ENCODE measurements at regions not wholly inside any gene's neighbourhood (a gene's known extent, or its start where the extent isn't known, plus 50 kb on each side); places are given as distances from the start of the nearest gene placed in this dataset.
A peak's percentile ranks its signal among the peaks of the same experiment; 100 is the strongest.

DNA sequence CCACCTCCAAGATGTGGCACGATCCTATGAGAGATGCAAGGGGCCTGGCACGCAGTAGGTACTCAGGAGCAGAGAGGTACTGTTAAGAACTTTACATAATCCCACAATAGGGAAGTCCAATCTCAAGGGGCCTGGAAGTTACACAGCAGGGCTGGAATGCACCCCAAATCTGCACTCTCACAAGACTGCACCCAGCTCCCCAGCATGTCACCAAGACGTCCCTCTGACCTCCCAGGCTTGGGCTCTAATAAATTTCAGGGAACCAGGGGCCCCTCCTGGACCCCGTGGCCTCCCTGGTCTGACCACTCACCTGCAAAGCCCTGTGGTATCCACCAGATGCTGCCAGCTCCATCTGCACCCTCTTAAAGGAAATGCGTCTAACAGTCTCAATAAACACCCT, 94.9 kb downstream of the OAT start:
- TF ChIP-seq EZH2 (IDR thresholded peaks at IDR 0.05; ENCODE audit: low read length, missing control alignments): no peak
- TF ChIP-seq, protein P1, sequence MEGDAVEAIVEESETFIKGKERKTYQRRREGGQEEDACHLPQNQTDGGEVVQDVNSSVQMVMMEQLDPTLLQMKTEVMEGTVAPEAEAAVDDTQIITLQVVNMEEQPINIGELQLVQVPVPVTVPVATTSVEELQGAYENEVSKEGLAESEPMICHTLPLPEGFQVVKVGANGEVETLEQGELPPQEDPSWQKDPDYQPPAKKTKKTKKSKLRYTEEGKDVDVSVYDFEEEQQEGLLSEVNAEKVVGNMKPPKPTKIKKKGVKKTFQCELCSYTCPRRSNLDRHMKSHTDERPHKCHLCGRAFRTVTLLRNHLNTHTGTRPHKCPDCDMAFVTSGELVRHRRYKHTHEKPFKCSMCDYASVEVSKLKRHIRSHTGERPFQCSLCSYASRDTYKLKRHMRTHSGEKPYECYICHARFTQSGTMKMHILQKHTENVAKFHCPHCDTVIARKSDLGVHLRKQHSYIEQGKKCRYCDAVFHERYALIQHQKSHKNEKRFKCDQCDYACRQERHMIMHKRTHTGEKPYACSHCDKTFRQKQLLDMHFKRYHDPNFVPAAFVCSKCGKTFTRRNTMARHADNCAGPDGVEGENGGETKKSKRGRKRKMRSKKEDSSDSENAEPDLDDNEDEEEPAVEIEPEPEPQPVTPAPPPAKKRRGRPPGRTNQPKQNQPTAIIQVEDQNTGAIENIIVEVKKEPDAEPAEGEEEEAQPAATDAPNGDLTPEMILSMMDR (conservative IDR thresholded peaks at IDR 0.05 in 1 of 2, IDR thresholded peaks at IDR 0.05 in 1 of 2; ENCODE audit: low read depth in 1 of 2, low read length in 2 of 2): no peak
- no peaks in the 10 kb centered on the region for H3K79me2 ChIP-seq (ENCODE audit: control insufficient read depth, insufficient read depth, low read length)
- no peaks in the 10 kb centered on the region for H3K27me3 ChIP-seq (ENCODE audit: control insufficient read depth, insufficient read depth, low read length)
- H3K27ac ChIP-seq (ENCODE audit: insufficient read depth, low read length): no peak overlapping the region
- no peak overlapping the region for H3K9ac ChIP-seq (ENCODE audit: insufficient read depth, low read length)
- no peaks in the 10 kb centered on the region for H4K20me1 ChIP-seq (ENCODE audit: control insufficient read depth, extremely low read depth, insufficient read depth, low read length)
- H2AFZ ChIP-seq (ENCODE audit: low read length): no peak overlapping the region
- DNase-seq (ENCODE audit: low read depth in 2 of 2): no peak
- H3K4me2 ChIP-seq (ENCODE audit: extremely low read depth, insufficient read depth, low read length): no peak overlapping the region
- no peaks in the 10 kb centered on the region for H3K36me3 ChIP-seq (ENCODE audit: control insufficient read depth, insufficient read depth, low read length)
- no peaks in the 10 kb centered on the region for H3K9me3 ChIP-seq (ENCODE audit: control insufficient read depth, insufficient read depth, low read depth, low read length)
- no peaks in the 10 kb centered on the region for H3K4me1 ChIP-seq (ENCODE audit: control insufficient read depth, extremely low read depth, insufficient read depth, low read length)
- H3K4me3 ChIP-seq (replicated peaks in 1 of 4; ENCODE audit: control extremely low read depth in 1 of 4, insufficient read depth in 1 of 4, low read depth in 3 of 4, low read length in 4 of 4): no peak overlapping the region

DNA sequence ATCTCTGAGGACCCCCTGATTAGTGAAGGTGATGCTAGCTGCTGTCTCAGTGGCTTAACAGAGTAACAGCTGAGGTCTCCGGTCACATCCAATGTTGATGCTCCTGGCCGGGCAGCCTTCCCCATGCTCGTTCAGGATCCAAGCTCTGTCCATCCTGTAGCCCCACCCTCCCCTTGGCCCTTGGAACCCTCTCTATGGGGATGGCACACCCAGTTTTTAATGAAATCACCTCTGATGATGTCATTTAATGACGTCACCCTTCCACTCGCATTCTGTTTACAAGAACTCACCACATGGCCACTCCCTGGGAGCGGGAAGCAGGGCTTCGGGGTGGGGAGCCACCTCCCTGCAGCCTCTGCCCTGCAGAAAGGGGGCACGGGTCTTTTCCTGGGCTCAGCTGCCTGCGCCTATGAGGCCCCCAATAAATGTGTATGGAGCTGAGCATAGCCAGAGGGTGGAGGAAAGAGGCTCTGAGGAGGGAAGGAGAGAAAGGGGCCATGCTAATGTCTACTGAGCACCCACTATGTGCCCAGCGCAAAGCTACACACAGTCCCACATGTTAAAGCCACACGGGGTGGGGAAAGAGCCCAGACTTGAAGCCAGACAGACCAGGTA, 95.5 kb downstream of the OAT start:
- no peak overlapping the region for H3K9ac ChIP-seq (ENCODE audit: insufficient read depth, low read length)
- H3K27ac ChIP-seq (ENCODE audit: insufficient read depth, low read length): no peak overlapping the region
- no peaks in the 10 kb centered on the region for H3K4me1 ChIP-seq (ENCODE audit: control insufficient read depth, extremely low read depth, insufficient read depth, low read length)
- peak in 1 of 2 donors; percentile 60 for DNase-seq (ENCODE audit: low read depth in 2 of 2)
- no peaks in the 10 kb centered on the region for H3K9me3 ChIP-seq (ENCODE audit: control insufficient read depth, insufficient read depth, low read depth, low read length)
- H3K27me3 ChIP-seq (ENCODE audit: control insufficient read depth, insufficient read depth, low read length): no peaks in the 10 kb centered on the region
- no peak overlapping the region for H2AFZ ChIP-seq (ENCODE audit: low read length)
- H3K79me2 ChIP-seq (ENCODE audit: control insufficient read depth, insufficient read depth, low read length): no peaks in the 10 kb centered on the region
- no peak overlapping the region for H3K4me3 ChIP-seq (replicated peaks in 1 of 4; ENCODE audit: control extremely low read depth in 1 of 4, insufficient read depth in 1 of 4, low read depth in 3 of 4, low read length in 4 of 4)
- no peaks in the 10 kb centered on the region for H4K20me1 ChIP-seq (ENCODE audit: control insufficient read depth, extremely low read depth, insufficient read depth, low read length)
- no peak overlapping the region for H3K4me2 ChIP-seq (ENCODE audit: extremely low read depth, insufficient read depth, low read length)
- H3K36me3 ChIP-seq (ENCODE audit: control insufficient read depth, insufficient read depth, low read length): no peaks in the 10 kb centered on the region
- TF ChIP-seq EZH2 (IDR thresholded peaks at IDR 0.05; ENCODE audit: low read length, missing control alignments): no peak

- H2AFZ ChIP-seq (ENCODE audit: low read length): no peak overlapping the region
Observed at GRCh38 chr10:124322191-124322980, 96.3 kb downstream of the OAT start.

More at GRCh38 chr10:124322191-124322980, 96.3 kb downstream of the OAT start:
- Histone ChIP-seq H3K36me3 (ENCODE audit: control insufficient read depth, insufficient read depth, low read length) (no peaks in the 10 kb centered on the region), H4K20me1 (ENCODE audit: control insufficient read depth, extremely low read depth, insufficient read depth, low read length) (no peaks in the 10 kb centered on the region), H3K27me3 (ENCODE audit: control insufficient read depth, insufficient read depth, low read length) (no peaks in the 10 kb centered on the region), H3K79me2 (ENCODE audit: control insufficient read depth, insufficient read depth, low read length) (no peaks in the 10 kb centered on the region), H3K4me3 (replicated peaks in 1 of 4; ENCODE audit: control extremely low read depth in 1 of 4, insufficient read depth in 1 of 4, low read depth in 3 of 4, low read length in 4 of 4) (no peak overlapping the region), H3K9me3 (ENCODE audit: control insufficient read depth, insufficient read depth, low read depth, low read length) (no peaks in the 10 kb centered on the region), H3K9ac (ENCODE audit: insufficient read depth, low read length) (no peak overlapping the region), H3K4me1 (ENCODE audit: control insufficient read depth, extremely low read depth, insufficient read depth, low read length) (no peaks in the 10 kb centered on the region), H3K4me2 (ENCODE audit: extremely low read depth, insufficient read depth, low read length) (no peak overlapping the region), H3K27ac (ENCODE audit: insufficient read depth, low read length) (no peak overlapping the region)
- TF ChIP-seq, protein P1 (conservative IDR thresholded peaks at IDR 0.05 in 1 of 2, IDR thresholded peaks at IDR 0.05 in 1 of 2; ENCODE audit: low read depth in 1 of 2, low read length in 2 of 2): no peak
- no peak for TF ChIP-seq EZH2 (IDR thresholded peaks at IDR 0.05; ENCODE audit: low read length, missing control alignments)
- DNase-seq (ENCODE audit: low read depth in 2 of 2): no peak

Data from fibroblast of lung (primary cell).